HepG2 (cell line): ENCODE measurements at regions not wholly inside any gene's neighbourhood (a gene's known extent, or its start where the extent isn't known, plus 50 kb on each side); places are given as distances from the start of the nearest gene placed in this dataset.

Experiments used
- CEBPB ChIP-seq: IDR thresholded peaks from 2 replicates; pipeline ENCODE4 v1.6.1; 2011; ENCODE audit warnings: low read depth, low read length, improper control_type of control experiment, borderline replicate concordance
- CENPX ChIP-seq: sonication (generic); formaldehyde crosslinking; IDR thresholded peaks from 2 replicates; pipeline ENCODE4 v1.9.0; 2021; ENCODE audit warnings: mild to moderate bottlenecking, missing genetic modification reagents, moderate library complexity
- HNRNPL ChIP-seq: fragments of 200-400 bp; formaldehyde crosslinking; IDR thresholded peaks from 2 replicates; pipeline ENCODE4 v1.6.1; 2017; ENCODE audit warnings: mild to moderate bottlenecking, low read depth, low read length
- RAD51 ChIP-seq: fragments of 450-650 bp; IDR thresholded peaks from 2 replicates; pipeline ENCODE4 v1.6.1; 2016; ENCODE audit warnings: borderline replicate concordance
- RBFOX2 ChIP-seq: fragments of 200-400 bp; formaldehyde crosslinking; IDR thresholded peaks from 2 replicates; pipeline ENCODE4 v1.6.1; 2017; ENCODE audit warnings: low read depth, mild to moderate bottlenecking, low read length
- TMF1 ChIP-seq: sonication (generic); formaldehyde crosslinking; IDR thresholded peaks from 2 replicates; pipeline ENCODE4 v1.8.1; 2022; ENCODE audit warnings: low read depth, missing genetic modification reagents
- ZNF138 ChIP-seq: sonication (generic); formaldehyde crosslinking; IDR thresholded peaks from 2 replicates; pipeline ENCODE4 v1.5.0; 2020; ENCODE audit warnings: mild to moderate bottlenecking, low read depth, missing genetic modification reagents
- ZNF747 ChIP-seq: sonication (generic); formaldehyde crosslinking; IDR thresholded peaks from 2 replicates; pipeline ENCODE4 v1.8.1; 2023; ENCODE audit warnings: missing genetic modification reagents, mild to moderate bottlenecking, borderline replicate concordance
- TF ChIP-seq, protein P1 (sequence below): sonication (generic); formaldehyde crosslinking; IDR thresholded peaks from 2 replicates; pipeline ENCODE4 v1.5.0; 2020; ENCODE audit warnings: missing genetic modification reagents
- TF ChIP-seq, protein P2 (sequence below): sonication (generic); formaldehyde crosslinking; IDR thresholded peaks from 2 replicates; pipeline ENCODE4 v1.5.1; 2020; ENCODE audit warnings: mild to moderate bottlenecking, missing genetic modification reagents, moderate library complexity
- TF ChIP-seq, protein P3 (sequence below): sonication (generic); formaldehyde crosslinking; IDR thresholded peaks from 2 replicates; pipeline ENCODE4 v1.8.0; 2022; ENCODE audit warnings: mild to moderate bottlenecking, missing genetic modification reagents

DNA sequence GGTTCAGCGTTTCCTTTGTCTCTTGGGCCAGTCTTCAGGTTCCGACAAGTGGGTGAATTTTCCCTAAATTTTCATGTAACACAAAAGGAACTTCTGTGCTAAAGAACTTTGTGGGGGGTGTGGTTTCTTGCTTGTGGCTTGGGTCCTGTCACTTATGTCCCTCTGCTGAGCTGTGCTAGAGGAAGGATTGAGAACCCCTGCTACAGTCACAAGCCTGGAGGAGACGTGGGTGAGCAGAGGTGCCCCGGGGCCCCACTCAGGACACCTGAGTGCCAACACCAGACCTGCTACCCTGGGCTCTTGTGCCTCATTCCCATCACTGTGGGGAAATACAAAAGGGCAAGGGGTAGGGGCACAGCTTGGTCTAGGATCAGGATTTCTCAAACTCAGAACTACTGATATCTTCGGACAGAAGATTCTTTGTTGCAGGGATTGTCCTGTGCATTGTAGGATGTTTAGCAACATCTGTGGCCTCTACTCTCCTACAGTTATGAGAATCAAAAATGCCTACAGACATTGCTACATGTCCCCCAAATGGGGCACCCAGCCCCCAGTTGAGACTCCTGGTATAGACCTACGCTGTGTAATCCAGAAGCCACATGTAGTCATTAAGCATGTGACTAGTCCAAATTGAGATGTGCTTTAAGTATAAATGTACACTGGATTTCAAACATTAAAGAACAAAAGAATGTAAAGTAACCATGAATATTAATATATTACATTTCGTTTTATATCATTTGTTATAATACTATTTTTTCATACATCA lies 128.7 kb downstream of the LY86 start:
- TF ChIP-seq CEBPB, result no peak
- no peak for TF ChIP-seq HNRNPL
- no peak for TF ChIP-seq RAD51
- no peak for TF ChIP-seq ZNF138
- TF ChIP-seq, protein P1, sequence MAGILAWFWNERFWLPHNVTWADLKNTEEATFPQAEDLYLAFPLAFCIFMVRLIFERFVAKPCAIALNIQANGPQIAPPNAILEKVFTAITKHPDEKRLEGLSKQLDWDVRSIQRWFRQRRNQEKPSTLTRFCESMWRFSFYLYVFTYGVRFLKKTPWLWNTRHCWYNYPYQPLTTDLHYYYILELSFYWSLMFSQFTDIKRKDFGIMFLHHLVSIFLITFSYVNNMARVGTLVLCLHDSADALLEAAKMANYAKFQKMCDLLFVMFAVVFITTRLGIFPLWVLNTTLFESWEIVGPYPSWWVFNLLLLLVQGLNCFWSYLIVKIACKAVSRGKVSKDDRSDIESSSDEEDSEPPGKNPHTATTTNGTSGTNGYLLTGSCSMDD (CRISPR knock-in tag), result no peak
- TF ChIP-seq, protein P2, sequence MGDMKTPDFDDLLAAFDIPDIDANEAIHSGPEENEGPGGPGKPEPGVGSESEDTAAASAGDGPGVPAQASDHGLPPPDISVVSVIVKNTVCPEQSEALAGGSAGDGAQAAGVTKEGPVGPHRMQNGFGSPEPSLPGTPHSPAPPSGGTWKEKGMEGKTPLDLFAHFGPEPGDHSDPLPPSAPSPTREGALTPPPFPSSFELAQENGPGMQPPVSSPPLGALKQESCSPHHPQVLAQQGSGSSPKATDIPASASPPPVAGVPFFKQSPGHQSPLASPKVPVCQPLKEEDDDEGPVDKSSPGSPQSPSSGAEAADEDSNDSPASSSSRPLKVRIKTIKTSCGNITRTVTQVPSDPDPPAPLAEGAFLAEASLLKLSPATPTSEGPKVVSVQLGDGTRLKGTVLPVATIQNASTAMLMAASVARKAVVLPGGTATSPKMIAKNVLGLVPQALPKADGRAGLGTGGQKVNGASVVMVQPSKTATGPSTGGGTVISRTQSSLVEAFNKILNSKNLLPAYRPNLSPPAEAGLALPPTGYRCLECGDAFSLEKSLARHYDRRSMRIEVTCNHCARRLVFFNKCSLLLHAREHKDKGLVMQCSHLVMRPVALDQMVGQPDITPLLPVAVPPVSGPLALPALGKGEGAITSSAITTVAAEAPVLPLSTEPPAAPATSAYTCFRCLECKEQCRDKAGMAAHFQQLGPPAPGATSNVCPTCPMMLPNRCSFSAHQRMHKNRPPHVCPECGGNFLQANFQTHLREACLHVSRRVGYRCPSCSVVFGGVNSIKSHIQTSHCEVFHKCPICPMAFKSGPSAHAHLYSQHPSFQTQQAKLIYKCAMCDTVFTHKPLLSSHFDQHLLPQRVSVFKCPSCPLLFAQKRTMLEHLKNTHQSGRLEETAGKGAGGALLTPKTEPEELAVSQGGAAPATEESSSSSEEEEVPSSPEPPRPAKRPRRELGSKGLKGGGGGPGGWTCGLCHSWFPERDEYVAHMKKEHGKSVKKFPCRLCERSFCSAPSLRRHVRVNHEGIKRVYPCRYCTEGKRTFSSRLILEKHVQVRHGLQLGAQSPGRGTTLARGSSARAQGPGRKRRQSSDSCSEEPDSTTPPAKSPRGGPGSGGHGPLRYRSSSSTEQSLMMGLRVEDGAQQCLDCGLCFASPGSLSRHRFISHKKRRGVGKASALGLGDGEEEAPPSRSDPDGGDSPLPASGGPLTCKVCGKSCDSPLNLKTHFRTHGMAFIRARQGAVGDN (CRISPR knock-in tag), result no peak
- TF ChIP-seq RBFOX2, result no peak
- no peak for TF ChIP-seq ZNF747 (CRISPR knock-in tag)
- TF ChIP-seq, protein P3, sequence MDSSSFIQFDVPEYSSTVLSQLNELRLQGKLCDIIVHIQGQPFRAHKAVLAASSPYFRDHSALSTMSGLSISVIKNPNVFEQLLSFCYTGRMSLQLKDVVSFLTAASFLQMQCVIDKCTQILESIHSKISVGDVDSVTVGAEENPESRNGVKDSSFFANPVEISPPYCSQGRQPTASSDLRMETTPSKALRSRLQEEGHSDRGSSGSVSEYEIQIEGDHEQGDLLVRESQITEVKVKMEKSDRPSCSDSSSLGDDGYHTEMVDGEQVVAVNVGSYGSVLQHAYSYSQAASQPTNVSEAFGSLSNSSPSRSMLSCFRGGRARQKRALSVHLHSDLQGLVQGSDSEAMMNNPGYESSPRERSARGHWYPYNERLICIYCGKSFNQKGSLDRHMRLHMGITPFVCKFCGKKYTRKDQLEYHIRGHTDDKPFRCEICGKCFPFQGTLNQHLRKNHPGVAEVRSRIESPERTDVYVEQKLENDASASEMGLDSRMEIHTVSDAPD (CRISPR knock-in tag), result no peak
- no peak for TF ChIP-seq CENPX
- no peak for TF ChIP-seq TMF1 (CRISPR knock-in tag)
